ENCODE measurements at regions not wholly inside any gene's neighbourhood (a gene's known extent, or its start where the extent isn't known, plus 50 kb on each side); places are given as distances from the start of the nearest gene placed in this dataset.

- TF ChIP-seq ZNF18 (tag by site-specific recombination; IDR thresholded peaks at IDR 0.05) = no peak
Measured at GRCh38 chr10:33109788-33110469, 151.9 kb upstream of the ITGB1 start (continued).

- Histone ChIP-seq H3K36me3 (ENCODE audit: control insufficient read depth in 2 of 2, insufficient read depth in 1 of 2, low read length in 2 of 2) (no peaks in the 10 kb centered on the region), H3K27ac (ENCODE audit: extremely low read depth, low read depth, low read length) (no peak overlapping the region), H3K9me3 (ENCODE audit: control insufficient read depth, insufficient read depth, low read depth, low read length) (no peaks in the 10 kb centered on the region), H3K4me1 (ENCODE audit: control insufficient read depth, insufficient read depth, low read length) (no peaks in the 10 kb centered on the region), H3K4me3 (ENCODE audit: low read depth, low read length) (no peak overlapping the region)
- POLR2A ChIA-PET = no interaction called here
- no peak for TF ChIP-seq ZNF19 (tag by site-specific recombination; IDR thresholded peaks at IDR 0.05; ENCODE audit: low read depth)
- TF ChIP-seq MZF1 (tag by site-specific recombination; IDR thresholded peaks at IDR 0.05; ENCODE audit: borderline replicate concordance) = no peak
- no peak for TF ChIP-seq ZNF624 (tag by site-specific recombination; IDR thresholded peaks at IDR 0.05)
- no peak for TF ChIP-seq REST (tag by site-specific recombination; IDR thresholded peaks at IDR 0.05)
- CTCF ChIA-PET = interaction anchor here (0.6 to 0.8 kb wide), 2 partner anchors 84 to 560 kb away, joined by 5 read pairs; no protein-coding TSS in a partner anchor
Measured at GRCh38 chr10:33109384-33109783, 151.4 kb upstream of the ITGB1 start.

DNA sequence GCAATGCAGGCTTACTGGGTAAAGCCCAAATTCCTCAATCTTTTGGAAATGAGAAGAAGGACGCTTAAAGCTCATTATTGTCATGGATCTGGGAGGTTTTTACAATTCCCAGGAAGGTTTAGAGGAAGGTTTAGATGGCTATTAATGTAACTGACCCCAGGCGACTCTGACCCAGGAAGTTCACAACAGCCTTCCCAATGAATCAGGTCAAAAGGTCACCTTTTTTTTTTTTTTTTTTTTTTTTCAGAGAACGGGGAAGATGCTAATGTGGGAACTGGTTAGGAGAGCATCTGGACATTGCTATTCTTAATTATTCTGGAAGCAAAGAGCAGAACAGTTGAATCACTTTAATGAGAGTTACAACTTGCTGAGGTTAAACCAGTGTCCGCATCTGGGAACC is 149.9 kb upstream of the ITGB1 start:
- Histone ChIP-seq H3K4me3 (ENCODE audit: low read depth, low read length) (no peak overlapping the region), H3K36me3 (ENCODE audit: control insufficient read depth in 2 of 2, insufficient read depth in 1 of 2, low read length in 2 of 2) (no peaks in the 10 kb centered on the region), H3K4me1 (ENCODE audit: control insufficient read depth, insufficient read depth, low read length) (no peaks in the 10 kb centered on the region), H3K27ac (ENCODE audit: extremely low read depth, low read depth, low read length) (no peak overlapping the region), H3K9me3 (ENCODE audit: control insufficient read depth, insufficient read depth, low read depth, low read length) (no peaks in the 10 kb centered on the region)
- TF ChIP-seq ZNF155 (tag by site-specific recombination; IDR thresholded peaks at IDR 0.05) = no peak
- TF ChIP-seq ZXDB (tag by site-specific recombination; IDR thresholded peaks at IDR 0.05) = no peak
- TF ChIP-seq ZNF221 (tag by site-specific recombination; IDR thresholded peaks at IDR 0.05; ENCODE audit: borderline replicate concordance) = no peak
- TF ChIP-seq ZNF777 (tag by site-specific recombination; IDR thresholded peaks at IDR 0.05; ENCODE audit: borderline replicate concordance) = no peak
- TF ChIP-seq ZNF274 (IDR thresholded peaks at IDR 0.05; ENCODE audit: low read length) = no peak
- no peak for TF ChIP-seq ZNF274 (tag by site-specific recombination; IDR thresholded peaks at IDR 0.05; ENCODE audit: borderline replicate concordance)
- TF ChIP-seq SP2 (tag by site-specific recombination; IDR thresholded peaks at IDR 0.05) = no peak
- TF ChIP-seq MYNN (tag by site-specific recombination; IDR thresholded peaks at IDR 0.05; ENCODE audit: borderline replicate concordance) = no peak
- TF ChIP-seq RBAK (tag by site-specific recombination; IDR thresholded peaks at IDR 0.05) = no peak
- TF ChIP-seq, protein P1, sequence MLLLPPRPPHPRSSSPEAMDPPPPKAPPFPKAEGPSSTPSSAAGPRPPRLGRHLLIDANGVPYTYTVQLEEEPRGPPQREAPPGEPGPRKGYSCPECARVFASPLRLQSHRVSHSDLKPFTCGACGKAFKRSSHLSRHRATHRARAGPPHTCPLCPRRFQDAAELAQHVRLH (tag by site-specific recombination; IDR thresholded peaks at IDR 0.05) = no peak
- TF ChIP-seq ZNF16 (tag by site-specific recombination; IDR thresholded peaks at IDR 0.05; ENCODE audit: low read depth) = no peak
- no peak for TF ChIP-seq ZFP69B (tag by site-specific recombination; IDR thresholded peaks at IDR 0.05)
- no peak for TF ChIP-seq ZNF610 (tag by site-specific recombination; IDR thresholded peaks at IDR 0.05; ENCODE audit: borderline replicate concordance)
- TF ChIP-seq ZNF350 (tag by site-specific recombination; IDR thresholded peaks at IDR 0.05) = no peak
- no peak for TF ChIP-seq ZNF747 (tag by site-specific recombination; IDR thresholded peaks at IDR 0.05)
- ChIA-PET POLR2A (no interaction called here), CTCF (no interaction called here)

Data from HEK293 (cell line).